BE2C (cell line): ENCODE measurements at regions not wholly inside any gene's neighbourhood (a gene's known extent, or its start where the extent isn't known, plus 50 kb on each side); places are given as distances from the start of the nearest gene placed in this dataset.

ENCODE experiments used
- DNase-seq: peaks from one replicate; pipeline ENCODE4 v3.0.0-alpha.2; 2020
- H3K27me3 ChIP-seq: fragments of 250-450 bp; sonication (Bioruptor Pico); 2 replicates; pipeline ENCODE4 v1.5.1; 2020; ENCODE audit warnings: mild to moderate bottlenecking
- H3K36me3 ChIP-seq: fragments of 250-450 bp; sonication (Bioruptor Pico); 2 replicates; pipeline ENCODE4 v1.5.1; 2020; ENCODE audit warnings: mild to moderate bottlenecking
- H3K4me1 ChIP-seq: fragments of 250-450 bp; sonication (Bioruptor Pico); 2 replicates; pipeline ENCODE4 v1.5.1; 2020
- H3K4me3 ChIP-seq: 2 replicates; pipeline ENCODE4 v1.5.1; 2011; ENCODE audit warnings: low read depth, low read length
- H3K9me3 ChIP-seq: fragments of 250-450 bp; sonication (Bioruptor Pico); 2 replicates; pipeline ENCODE4 v1.5.1; 2020
- CTCF ChIP-seq: IDR thresholded peaks from 2 replicates; pipeline ENCODE4 v1.5.1; 2012; ENCODE audit warnings: mild to moderate bottlenecking, low read depth, low read length

GRCh38 chr6:168925671-168926070 is 328.0 kb downstream of the THBS2 start:
- Histone ChIP-seq H3K4me1 (no peaks in the 10 kb centered on the region), H3K4me3 (no peak overlapping the region), H3K9me3 (no peaks in the 10 kb centered on the region), H3K27me3 (no peaks in the 10 kb centered on the region; the same call in 1 of the 2 replicates), H3K36me3 (no peaks in the 10 kb centered on the region)
- DNase-seq, result no peak
- no peak for TF ChIP-seq CTCF

GRCh38 chr6:168923171-168923570 is 330.5 kb downstream of the THBS2 start:
- H3K4me3 ChIP-seq, result no peak overlapping the region
- no peaks in the 10 kb centered on the region; the same call in 1 of the 2 replicates for H3K27me3 ChIP-seq
- no peaks in the 10 kb centered on the region for H3K9me3 ChIP-seq
- DNase-seq, result no peak
- no peaks in the 10 kb centered on the region for H3K4me1 ChIP-seq
- TF ChIP-seq CTCF, result no peak
- H3K36me3 ChIP-seq, result no peaks in the 10 kb centered on the region

- Histone ChIP-seq H3K27me3 (no peaks in the 10 kb centered on the region; the same call in 1 of the 2 replicates), H3K9me3 (no peaks in the 10 kb centered on the region), H3K36me3 (no peaks in the 10 kb centered on the region), H3K4me3 (no peak overlapping the region), H3K4me1 (no peaks in the 10 kb centered on the region)
- no peak for DNase-seq
- no peak for TF ChIP-seq CTCF
Measured at GRCh38 chr6:168922436-168922835, 331.2 kb downstream of the THBS2 start.

- DNase-seq, result no peak
- no peaks in the 10 kb centered on the region; the same call in 1 of the 2 replicates for H3K27me3 ChIP-seq
- no peak overlapping the region for H3K4me3 ChIP-seq
- TF ChIP-seq CTCF, result no peak
- no peaks in the 10 kb centered on the region for H3K36me3 ChIP-seq
- no peaks in the 10 kb centered on the region for H3K4me1 ChIP-seq
- no peaks in the 10 kb centered on the region for H3K9me3 ChIP-seq
Measured at GRCh38 chr6:168920289-168920688, 333.4 kb downstream of the THBS2 start.

- no peak for TF ChIP-seq CTCF
- Histone ChIP-seq H3K4me1 (no peaks in the 10 kb centered on the region), H3K9me3 (no peaks in the 10 kb centered on the region), H3K36me3 (no peaks in the 10 kb centered on the region), H3K4me3 (no peak overlapping the region), H3K27me3 (no peaks in the 10 kb centered on the region; the same call in 1 of the 2 replicates)
- no peak for DNase-seq
Measured at GRCh38 chr6:168919470-168920179, 334.0 kb downstream of the THBS2 start.

- Histone ChIP-seq H3K4me1 (no peaks in the 10 kb centered on the region), H3K9me3 (no peaks in the 10 kb centered on the region), H3K27me3 (no peaks in the 10 kb centered on the region; the same call in 1 of the 2 replicates), H3K36me3 (no peaks in the 10 kb centered on the region), H3K4me3 (no peak overlapping the region)
- DNase-seq, result no peak
- TF ChIP-seq CTCF, result no peak
Measured at GRCh38 chr6:168916576-168917211, 337.0 kb downstream of the THBS2 start.
